ENCODE measurements at regions not wholly inside any gene's neighbourhood (a gene's known extent, or its start where the extent isn't known, plus 50 kb on each side); places are given as distances from the start of the nearest gene placed in this dataset.

DNA sequence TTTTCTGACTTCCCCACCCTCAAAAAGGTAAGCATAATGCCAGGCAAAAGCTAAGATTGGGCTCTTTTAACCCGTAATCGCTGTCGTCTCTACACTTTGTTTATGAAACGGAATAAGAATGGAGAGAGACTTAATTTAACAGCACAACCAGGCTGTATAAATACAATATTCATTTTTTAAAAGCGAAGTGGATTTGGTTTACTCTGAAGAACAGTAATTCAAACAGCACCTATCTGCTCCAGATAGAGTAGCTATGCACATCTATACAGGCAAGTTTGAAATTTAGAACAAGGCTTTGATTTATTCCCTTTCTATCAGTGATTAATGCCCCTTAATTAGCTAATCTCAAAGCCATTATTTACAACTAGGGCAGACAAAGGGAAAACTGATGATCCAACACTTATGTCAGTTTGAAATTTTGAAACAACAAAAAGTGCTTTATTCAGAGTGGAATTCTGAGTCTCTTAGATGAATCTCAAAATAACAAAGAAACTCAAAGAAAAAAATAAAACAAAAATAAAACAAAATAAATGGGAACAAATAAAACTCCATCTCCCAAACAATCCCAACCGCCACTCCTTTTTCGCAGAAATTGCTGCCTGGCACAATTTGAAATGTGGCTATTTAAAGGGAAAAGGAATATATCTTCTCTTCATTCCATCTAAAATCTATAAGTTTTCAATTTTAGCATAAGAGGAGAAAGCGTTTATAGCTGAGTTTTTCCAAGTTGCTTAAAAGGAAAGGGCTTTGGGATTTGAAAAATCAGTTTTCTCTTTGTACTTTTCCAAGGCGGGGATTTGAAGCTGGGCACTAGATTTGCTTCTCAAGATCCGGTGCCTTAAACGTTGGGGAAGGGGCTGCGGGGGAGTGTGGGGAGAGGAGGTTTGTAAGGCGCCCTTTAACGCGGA is 298.6 kb downstream of the PARP8 start:
- DNase-seq = no peak

DNA sequence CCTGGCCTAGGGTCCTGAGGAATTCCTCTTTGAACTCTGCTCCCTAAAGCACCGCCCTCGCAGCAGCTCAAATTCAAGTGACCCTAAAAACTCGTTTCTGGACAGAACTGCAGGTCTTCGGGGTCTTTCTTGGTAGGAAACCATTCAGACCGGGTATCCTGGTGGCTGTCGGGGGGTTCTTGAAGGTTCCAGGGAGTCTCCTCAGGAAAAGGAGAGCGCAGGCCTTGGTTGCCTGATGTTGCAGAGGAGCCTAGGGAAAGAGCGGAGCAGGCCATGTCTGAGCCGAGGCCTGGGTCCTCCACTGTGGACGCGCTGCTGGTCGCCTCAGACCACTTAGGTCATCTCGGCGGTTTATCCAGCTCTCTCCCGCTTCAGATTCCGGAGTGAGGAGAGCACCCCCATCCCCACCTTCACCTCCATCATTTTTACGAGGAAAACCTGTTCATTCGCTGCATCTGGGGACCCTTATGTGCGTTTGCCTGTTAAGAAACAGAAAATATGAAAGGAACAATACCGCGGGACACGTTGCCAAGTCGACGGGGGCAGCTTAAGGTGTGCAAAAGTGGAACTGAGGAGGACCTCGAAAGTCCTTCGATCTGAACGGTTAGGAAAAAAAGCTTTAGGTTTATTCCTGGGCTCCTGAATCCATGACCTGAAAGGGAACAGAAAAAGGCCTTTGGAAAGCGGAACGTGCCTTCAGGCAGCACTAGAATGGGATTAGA is 299.4 kb downstream of the PARP8 start:
- no peak for DNase-seq

DNA sequence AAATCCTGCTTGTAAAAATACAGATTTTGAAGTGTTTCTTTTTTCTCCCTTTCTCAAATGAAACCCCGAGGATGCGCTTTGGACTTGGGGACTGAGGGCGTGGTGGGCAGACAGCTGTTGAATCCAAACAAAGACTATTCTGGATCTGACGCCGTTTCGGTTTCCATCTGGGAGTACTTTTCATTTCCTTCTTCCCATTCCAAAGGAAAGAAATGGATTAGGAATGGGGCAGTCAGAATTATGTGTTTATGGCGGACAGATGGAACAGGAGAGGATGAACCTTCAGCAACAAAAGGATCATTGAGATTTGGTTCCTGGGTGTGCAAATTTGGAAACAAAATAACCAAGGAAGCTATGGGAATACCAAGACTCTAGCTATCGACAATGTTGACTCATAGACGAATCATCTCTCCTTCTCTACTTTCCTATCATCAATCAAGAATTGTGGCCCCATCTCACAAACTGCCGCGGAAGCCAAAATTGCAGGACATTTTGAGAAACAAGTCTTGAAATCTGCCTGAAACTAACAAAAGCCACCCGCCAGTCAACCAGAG is 300.6 kb downstream of the PARP8 start:
- no peak for DNase-seq

DNA sequence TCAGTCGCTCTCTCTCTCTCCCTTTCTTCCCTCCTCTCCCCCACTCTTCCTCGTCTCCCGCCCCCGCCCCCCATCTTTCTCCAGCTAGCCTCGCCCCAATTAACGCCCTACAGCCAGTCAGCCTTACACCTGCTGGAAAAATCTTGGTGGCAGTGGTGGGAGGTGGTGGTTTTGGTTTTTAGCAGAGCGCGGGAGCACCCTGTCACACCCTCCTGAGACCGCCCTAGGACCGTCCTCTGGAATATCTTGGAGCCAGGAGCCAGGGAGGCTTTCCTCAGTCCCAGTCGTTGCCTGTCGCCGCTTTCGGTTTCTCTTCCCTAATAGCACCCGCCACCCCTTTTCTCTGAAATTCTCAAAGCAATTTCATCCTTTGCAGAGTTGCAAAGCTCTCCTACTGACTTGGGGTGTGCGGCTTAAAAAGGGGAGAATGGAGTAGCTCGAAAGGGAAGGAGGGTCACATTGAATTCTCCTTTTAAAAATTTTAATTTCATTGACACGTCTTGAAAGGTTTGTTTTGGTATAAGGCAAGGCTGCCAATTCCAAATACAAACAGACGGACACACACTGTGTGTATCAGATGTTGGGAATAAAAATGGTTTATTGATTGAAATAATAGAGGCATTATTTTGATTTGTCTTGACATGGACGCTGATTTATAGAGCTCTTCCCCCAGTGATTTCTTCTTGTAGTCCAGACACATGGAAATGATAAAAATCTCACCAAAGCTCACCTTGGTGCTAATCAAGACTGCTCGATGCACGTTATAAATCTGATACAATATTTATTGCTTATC is 301.3 kb downstream of the PARP8 start:
- no peak for DNase-seq

DNA sequence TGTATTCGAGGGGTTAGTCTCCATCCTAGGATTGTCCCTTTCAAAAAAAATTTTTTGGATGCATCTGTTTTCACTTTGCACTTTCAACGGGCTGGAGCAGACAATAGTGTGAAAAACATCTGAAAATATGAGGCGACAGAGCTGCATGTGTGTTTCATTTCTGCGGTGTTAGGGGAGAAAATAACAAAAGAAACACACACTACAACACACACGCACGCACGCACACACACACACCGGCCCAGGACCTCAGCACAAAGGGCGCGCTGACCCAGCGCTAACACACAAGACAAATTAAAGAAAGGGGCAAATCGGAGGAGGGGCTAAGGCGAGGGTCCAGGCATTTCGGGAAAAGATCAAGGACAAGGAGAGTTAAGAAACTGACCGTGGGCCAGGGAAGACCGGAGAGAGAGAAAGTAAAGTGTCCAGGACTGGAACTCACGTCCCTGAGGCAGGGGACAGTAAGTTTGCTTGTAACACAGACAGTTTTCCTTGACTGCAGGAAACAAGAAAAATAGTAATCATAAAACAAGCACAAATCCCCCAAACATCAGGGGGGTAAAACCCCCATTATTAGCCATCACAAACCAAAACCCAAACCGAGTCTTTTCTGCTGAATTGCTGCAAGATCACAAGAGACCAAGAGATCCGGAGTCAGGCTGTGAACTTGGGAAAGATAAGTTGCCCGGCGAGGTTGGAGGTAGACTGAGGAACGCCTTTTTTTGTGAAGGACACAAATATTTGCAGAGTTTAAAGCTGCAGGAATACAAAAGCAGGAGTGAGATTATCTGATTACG is 302.1 kb downstream of the PARP8 start:
- no peak for DNase-seq

DNA sequence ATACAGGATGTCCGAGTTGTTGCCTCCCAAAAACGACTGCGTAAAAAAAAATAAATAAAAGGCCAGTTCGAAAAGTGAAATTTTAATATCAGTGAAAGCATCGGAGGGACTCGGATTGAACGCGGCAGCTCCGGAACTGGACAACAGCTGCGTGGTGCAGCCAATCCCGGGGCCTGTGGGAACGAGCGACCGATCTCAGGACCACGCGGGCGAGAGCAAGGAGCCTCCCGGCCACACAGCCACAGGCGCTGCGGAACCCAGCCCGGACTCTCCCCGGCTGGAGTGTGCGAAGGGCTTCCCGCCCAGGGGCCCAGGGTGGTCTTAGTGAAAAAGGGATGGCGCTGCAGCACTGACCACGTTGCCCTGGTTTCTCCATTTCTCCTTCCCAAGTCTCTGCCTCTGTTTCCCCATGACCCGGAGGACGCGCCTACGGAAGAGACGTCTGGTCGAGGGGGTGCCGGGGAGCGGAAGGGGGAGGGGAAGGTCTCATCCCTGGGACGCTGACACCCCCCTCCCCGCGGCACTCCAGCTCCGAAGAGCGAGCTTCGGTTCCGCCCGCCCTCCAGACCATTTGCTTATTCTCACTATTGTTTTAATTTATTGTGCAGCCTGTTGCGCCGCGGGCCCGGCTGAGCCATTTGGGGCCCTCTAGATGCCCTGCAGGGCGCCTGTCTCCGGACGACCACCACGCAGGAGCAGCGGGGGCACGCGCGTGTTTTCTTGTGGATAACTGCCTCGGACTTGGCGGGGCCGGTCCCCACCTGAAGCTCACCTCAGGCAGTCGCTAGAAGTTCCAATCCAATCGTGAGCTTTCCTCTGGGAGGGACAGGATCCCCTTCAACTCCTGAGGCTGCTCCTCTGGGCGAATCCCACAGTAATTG is 303.0 kb downstream of the PARP8 start:
- DNase-seq = no peak

DNA sequence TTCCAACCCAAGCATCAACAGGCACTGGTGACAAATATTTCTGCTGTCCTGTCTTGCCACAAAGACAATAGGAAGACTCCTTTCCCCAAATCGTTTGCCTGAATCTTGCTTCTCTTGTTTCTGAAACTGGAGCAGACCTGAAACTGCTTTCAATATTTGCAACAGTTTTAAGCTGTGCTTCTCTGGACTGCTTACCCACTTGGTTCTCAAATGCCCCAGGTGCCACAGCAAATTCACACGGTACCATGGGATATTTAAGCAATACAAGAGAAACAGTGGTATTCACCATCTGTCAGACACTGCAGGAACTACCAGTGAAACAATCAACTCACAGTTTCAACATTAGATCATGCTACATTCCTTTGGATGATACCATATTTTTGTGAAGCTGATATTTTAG is 309.4 kb downstream of the PARP8 start:
- DNase-seq = no peak

DNA sequence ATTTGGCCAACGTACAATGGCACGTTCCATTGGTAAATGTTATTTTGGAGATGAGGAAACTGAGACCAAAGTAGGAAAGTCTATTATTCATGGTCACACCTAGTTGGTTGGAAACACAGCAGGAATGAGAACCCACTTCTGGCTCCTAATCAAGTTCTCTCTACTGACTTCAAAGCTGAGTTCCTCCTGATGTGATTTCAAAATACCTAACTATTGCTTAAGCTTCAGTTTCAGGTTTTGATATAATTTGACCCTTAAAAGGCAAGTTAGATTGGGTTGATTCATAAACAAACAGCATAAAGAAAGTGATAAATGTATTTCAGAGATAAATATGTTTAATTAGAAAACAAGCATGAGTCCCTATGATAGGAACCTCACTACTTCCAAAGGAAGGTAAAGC is 312.5 kb downstream of the PARP8 start:
- DNase-seq = no peak

DNA sequence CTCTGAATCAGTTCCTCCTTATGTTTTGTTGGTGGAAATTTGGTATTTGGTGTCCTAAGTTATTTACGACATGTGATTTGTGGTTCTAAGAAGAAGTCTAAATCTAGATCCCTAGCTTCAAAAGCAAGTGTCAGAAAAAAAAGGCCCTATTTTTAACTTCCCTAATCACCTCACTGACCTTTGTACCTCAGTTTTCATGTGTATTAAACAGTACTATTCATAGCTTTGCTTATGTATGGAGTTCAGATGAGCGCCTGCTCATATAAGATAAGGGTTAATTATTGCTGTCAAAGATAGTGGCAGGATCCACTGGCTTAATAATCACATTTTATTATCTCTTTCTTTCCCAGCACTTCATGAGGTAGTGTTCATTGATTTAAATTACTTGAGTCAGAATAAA is 318.2 kb downstream of the PARP8 start:
- no peak for DNase-seq

DNA sequence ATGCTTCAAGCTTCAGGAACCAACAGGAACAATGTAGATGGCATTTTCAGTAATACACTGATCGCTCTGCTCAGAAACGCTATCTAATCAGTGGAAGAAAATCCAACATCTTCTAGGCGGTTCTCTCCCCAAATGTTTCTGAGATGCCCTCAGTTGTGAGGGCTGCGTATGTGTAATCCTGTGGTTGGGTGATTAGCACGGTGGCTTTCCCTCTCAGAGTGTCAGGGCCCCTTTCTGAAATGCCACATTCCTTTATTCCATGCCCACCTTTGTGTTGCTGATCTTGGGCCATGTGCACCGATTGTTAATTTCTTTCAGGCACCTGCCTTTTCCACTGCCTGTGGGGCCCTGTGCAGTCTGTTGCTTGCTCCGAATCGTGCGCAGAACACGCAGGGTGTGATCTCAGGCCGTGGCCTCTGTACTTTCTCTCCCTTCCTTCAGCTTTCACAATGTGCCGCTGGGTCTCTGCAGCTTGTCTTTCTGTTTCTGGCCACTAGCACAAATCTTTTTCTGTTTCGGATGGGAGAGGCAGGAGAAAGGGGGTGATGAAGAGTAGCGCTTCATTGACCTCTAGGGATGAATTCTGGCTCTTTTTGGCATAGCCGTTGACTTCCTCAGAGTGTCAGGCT is 324.0 kb downstream of the PARP8 start:
- DNase-seq = no peak

DNA sequence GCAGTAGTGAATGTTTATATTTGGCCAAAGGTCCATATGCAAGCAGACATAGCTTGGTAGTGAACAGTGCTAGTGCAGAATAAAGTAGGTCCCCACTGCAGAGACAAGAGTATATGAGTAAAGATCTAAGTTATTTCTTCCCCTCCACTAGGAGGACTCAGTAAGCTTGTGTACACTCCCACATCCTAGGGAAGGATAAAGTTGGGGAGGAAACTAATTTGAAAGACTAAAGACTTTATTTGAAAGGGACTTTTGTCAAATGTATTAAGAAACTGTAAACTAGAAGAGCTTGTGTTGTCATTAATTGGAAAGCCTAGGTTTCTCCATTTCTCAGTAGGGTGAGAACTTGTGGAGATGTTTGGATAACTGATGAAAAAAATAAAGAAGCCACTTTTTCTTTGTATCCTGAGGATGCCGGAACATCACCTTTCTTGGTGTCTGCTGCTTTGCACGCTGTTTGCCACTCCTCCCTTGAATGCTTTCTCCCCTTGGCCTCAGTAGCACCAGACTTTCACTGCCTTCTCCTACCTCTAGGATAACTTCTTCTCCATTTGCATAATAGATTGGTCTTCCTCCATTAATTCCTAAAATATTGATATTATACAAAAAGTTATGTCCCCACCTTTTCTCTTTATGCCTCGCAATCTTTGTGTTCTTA is 329.0 kb downstream of the PARP8 start:
- no peak for DNase-seq

DNA sequence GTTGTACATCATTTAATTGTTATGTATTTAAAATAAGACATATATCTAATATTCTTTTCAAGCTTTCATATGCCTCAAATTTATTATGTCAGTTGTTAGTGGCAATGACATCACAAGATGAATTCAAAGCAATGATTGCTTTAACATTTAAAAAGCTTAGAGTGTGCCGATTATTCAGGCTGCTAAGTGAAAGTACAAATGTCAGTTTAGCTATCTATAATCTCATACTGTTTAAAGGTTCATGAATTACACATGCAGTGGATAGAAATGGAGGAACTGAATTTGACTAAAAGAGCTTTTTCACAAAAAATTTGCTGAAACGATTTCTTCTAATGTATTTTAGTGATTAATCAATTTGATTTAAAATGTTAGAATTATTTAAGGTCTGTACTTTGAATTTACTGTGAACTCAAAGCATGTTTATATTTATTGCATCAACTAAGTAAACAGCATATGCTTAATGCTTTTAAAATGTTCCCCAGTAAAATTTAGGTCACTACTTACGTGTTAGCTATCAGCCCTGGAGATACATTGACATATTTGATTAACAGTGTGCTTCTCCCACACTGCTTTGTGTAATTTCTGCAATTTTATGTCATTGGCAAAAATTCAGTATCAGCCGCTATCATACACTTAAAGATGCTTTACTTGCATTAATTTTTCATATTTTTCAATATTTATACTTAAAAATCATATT is 334.9 kb downstream of the PARP8 start:
- DNase-seq = no peak

DNA sequence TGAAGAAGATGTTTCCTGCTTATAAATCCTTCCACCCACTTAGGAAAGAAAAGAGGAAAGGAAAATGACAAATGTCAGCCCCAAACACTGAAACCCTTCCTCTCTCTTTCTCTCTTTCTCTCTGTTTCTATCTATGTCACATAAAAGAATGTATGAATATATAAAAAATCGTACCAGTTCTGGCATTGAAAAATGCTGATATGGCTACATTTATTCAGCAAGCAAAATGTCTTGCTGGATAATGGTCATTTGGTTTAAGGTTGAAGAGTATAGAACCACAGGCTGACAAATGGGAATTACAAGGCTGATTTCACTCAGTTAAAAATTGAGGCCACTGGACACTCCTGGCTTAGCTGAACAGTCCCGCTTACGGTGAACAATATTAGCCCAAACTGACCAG is 335.9 kb downstream of the PARP8 start:
- DNase-seq = no peak

DNA sequence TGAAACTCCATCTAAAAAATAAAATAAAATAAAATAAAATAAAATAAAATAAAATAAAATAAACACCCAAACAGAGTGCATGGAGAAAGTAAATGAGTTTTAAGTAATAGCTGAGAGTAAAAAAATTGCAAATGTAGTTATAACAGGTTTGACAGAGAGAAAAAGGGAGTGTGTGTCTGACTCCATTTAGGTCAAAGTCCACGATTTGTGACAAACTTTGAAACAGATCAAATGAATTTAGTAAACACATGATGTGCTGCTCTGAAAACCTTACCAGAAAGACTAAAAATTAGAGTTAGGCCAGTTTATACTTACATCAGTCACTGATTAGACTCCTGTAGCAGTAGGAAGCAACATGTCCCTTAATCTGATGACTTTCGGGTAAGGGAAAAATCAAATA is 346.6 kb downstream of the PARP8 start:
- DNase-seq = no peak

DNA sequence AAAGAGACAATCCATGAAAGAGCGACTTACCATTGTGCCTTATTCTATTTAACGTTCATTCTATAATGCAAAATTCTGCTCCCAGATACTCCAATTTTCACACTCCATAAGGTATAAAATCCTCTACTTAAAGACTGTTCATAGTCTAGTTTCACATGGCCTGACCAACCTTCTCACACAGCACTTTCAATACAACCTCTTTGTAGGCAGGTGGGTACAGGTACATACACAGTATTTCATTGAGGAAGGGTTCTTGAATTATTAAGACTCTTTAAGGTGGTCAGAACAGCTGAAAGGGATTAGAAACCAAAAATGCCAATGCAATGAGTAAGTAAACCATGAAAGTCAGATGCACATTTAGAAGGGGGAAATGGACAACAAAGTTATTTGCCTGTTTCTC is 352.0 kb downstream of the PARP8 start:
- DNase-seq = no peak

DNA sequence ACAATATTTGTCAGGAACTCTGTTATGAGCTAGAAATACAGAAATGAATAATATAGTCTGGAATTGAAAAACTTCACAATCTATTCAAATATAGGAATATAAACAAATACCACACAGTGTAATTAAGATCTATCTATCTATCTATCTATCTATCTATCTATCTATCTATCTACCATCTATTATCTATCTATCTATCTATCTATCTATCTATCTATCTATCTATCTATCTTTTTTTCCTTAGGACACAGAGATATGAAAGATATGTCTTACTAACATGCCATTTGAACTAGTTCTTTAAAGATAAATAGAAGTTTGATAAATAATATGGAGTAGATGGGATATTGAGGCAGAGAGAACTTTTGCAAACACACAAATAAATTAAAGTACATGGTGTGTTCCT is 357.8 kb downstream of the PARP8 start:
- DNase-seq = no peak

DNA sequence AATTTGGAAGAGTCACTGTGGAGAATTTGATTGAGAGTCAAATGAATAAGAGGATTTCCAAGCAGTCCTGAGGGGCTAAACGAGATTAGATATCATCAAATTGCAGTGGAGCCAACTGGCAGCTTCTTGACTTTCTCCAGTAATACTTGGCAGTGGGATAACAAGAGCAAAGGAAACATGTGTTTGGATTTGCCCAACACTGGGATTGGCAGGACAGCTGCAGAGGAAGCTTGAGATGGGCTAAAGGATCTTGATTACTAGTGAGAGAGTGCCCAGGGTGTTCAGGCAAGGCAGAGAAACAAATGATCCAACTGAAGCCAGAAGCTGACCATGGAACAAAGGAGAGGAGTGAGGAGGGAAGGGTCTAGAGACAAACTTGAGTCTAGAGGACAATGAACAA is 356.0 kb upstream of the ISL1 start:
- DNase-seq = no peak

DNA sequence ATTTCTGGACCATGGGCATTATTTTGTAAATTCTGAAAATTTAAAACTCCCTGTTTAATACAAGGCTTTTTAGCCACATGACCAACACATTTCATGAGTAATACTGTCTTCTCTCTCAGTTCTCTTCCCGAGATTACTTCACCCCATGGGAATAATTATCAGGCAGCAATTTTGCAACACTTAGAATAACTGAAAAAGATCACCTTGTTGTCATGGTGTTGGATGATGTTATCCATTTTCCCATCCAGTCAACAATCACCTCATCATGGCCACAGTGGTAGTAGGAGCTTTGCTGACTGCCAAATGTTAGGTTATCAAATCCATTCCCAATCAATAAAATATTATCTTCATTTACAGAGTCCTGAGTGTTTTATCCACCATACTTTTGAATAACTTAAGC is 354.9 kb upstream of the ISL1 start:
- no peak for DNase-seq

DNA sequence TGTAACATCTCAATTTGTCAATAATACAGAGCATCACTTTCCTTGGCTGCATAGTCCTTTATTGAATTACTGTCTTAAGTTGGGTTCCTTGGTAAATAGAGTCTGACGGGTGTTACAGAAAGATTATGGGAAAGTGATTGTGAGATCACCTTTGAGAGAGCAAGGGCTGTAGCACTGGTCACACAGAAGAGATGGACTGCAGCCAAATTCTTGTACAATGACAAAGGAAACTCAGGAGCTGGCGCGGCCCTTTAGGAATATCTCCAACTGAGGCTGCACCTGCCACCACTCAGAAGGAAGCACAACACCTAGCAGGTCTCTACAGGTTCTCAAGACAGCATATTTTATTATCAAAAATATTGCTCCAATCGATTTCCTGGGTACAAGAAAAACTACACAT is 350.0 kb upstream of the ISL1 start:
- no peak for DNase-seq
